ENCODE measurements at regions not wholly inside any gene's neighbourhood (a gene's known extent, or its start where the extent isn't known, plus 50 kb on each side); places are given as distances from the start of the nearest gene placed in this dataset.

DNA sequence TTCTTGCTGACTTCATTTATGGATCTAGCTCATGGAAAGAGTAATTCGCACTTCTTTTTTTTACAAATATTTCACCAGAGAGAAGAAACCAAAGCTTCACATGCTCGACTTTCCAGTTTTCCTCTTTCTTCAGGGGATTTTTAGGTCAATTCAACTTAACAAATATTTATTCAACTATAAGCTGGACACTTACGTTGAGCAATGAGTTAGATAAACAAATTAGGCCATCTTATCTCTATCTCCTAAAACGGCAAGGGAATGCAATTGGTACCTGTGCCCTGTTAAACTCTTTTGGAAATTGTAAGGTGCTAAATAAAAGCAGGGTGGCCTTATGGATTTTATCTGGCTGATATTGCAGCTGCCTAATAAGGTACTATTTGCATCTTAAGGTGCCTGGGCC, 145.1 kb upstream of the RAI14 start:
- Mint-ChIP-seq H3K4me1 (peaks cover 16% of the 10 kb centered on the region), H3K9me3 (no peaks in the 10 kb centered on the region), H3K4me3 (no peak overlapping the region), H3K27me3 (ENCODE audit: insufficient read depth, low read depth, poor library complexity) (peaks cover 3% of the 10 kb centered on the region), H3K36me3 (ENCODE audit: low read depth) (no peaks in the 10 kb centered on the region), H3K27ac (no peak overlapping the region)
- H3K79me2 ChIP-seq (replicated peaks; ENCODE audit: insufficient read depth): no peaks in the 10 kb centered on the region
- H3K4me2 ChIP-seq: no peak overlapping the region
- H3K9me2 ChIP-seq (ENCODE audit: insufficient read depth): peaks cover 12% of the 10 kb centered on the region
- TF ChIP-seq, protein P1, sequence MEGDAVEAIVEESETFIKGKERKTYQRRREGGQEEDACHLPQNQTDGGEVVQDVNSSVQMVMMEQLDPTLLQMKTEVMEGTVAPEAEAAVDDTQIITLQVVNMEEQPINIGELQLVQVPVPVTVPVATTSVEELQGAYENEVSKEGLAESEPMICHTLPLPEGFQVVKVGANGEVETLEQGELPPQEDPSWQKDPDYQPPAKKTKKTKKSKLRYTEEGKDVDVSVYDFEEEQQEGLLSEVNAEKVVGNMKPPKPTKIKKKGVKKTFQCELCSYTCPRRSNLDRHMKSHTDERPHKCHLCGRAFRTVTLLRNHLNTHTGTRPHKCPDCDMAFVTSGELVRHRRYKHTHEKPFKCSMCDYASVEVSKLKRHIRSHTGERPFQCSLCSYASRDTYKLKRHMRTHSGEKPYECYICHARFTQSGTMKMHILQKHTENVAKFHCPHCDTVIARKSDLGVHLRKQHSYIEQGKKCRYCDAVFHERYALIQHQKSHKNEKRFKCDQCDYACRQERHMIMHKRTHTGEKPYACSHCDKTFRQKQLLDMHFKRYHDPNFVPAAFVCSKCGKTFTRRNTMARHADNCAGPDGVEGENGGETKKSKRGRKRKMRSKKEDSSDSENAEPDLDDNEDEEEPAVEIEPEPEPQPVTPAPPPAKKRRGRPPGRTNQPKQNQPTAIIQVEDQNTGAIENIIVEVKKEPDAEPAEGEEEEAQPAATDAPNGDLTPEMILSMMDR (conservative IDR thresholded peaks at IDR 0.05; ENCODE audit: low read depth in 2 of 2): no peak
- TF ChIP-seq STAT1 (IDR thresholded peaks at IDR 0.05; ENCODE audit: unreplicated experiment): no peak
- no peak for TF ChIP-seq EZH2 (IDR thresholded peaks at IDR 0.05; ENCODE audit: low read depth, unreplicated experiment)
- TF ChIP-seq JUNB (IDR thresholded peaks at IDR 0.05; ENCODE audit: unreplicated experiment): no peak
- TF ChIP-seq POLR2AphosphoS5 (IDR thresholded peaks at IDR 0.05; ENCODE audit: low read depth): no peak
- no peak for TF ChIP-seq ZNF114 (CRISPR knock-in tag; IDR thresholded peaks at IDR 0.05)
- TF ChIP-seq CREB1 (CRISPR knock-in tag; IDR thresholded peaks at IDR 0.05; ENCODE audit: low read depth): no peak
- TF ChIP-seq, protein P2, sequence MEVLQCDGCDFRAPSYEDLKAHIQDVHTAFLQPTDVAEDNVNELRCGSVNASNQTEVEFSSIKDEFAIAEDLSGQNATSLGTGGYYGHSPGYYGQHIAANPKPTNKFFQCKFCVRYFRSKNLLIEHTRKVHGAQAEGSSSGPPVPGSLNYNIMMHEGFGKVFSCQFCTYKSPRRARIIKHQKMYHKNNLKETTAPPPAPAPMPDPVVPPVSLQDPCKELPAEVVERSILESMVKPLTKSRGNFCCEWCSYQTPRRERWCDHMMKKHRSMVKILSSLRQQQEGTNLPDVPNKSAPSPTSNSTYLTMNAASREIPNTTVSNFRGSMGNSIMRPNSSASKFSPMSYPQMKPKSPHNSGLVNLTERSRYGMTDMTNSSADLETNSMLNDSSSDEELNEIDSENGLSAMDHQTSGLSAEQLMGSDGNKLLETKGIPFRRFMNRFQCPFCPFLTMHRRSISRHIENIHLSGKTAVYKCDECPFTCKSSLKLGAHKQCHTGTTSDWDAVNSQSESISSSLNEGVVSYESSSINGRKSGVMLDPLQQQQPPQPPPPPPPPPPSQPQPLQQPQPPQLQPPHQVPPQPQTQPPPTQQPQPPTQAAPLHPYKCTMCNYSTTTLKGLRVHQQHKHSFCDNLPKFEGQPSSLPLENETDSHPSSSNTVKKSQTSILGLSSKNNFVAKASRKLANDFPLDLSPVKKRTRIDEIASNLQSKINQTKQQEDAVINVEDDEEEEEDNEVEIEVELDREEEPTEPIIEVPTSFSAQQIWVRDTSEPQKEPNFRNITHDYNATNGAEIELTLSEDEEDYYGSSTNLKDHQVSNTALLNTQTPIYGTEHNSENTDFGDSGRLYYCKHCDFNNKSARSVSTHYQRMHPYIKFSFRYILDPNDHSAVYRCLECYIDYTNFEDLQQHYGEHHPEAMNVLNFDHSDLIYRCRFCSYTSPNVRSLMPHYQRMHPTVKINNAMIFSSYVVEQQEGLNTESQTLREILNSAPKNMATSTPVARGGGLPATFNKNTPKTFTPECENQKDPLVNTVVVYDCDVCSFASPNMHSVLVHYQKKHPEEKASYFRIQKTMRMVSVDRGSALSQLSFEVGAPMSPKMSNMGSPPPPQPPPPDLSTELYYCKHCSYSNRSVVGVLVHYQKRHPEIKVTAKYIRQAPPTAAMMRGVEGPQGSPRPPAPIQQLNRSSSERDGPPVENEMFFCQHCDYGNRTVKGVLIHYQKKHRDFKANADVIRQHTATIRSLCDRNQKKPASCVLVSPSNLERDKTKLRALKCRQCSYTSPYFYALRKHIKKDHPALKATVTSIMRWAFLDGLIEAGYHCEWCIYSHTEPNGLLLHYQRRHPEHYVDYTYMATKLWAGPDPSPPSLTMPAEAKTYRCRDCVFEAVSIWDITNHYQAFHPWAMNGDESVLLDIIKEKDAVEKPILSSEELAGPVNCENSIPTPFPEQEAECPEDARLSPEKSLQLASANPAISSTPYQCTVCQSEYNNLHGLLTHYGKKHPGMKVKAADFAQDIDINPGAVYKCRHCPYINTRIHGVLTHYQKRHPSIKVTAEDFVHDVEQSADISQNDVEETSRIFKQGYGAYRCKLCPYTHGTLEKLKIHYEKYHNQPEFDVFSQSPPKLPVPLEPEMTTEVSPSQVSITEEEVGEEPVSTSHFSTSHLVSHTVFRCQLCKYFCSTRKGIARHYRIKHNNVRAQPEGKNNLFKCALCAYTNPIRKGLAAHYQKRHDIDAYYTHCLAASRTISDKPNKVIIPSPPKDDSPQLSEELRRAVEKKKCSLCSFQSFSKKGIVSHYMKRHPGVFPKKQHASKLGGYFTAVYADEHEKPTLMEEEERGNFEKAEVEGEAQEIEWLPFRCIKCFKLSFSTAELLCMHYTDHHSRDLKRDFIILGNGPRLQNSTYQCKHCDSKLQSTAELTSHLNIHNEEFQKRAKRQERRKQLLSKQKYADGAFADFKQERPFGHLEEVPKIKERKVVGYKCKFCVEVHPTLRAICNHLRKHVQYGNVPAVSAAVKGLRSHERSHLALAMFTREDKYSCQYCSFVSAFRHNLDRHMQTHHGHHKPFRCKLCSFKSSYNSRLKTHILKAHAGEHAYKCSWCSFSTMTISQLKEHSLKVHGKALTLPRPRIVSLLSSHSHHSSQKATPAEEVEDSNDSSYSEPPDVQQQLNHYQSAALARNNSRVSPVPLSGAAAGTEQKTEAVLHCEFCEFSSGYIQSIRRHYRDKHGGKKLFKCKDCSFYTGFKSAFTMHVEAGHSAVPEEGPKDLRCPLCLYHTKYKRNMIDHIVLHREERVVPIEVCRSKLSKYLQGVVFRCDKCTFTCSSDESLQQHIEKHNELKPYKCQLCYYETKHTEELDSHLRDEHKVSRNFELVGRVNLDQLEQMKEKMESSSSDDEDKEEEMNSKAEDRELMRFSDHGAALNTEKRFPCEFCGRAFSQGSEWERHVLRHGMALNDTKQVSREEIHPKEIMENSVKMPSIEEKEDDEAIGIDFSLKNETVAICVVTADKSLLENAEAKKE (CRISPR knock-in tag; IDR thresholded peaks at IDR 0.05): no peak
- TF ChIP-seq, protein P3, sequence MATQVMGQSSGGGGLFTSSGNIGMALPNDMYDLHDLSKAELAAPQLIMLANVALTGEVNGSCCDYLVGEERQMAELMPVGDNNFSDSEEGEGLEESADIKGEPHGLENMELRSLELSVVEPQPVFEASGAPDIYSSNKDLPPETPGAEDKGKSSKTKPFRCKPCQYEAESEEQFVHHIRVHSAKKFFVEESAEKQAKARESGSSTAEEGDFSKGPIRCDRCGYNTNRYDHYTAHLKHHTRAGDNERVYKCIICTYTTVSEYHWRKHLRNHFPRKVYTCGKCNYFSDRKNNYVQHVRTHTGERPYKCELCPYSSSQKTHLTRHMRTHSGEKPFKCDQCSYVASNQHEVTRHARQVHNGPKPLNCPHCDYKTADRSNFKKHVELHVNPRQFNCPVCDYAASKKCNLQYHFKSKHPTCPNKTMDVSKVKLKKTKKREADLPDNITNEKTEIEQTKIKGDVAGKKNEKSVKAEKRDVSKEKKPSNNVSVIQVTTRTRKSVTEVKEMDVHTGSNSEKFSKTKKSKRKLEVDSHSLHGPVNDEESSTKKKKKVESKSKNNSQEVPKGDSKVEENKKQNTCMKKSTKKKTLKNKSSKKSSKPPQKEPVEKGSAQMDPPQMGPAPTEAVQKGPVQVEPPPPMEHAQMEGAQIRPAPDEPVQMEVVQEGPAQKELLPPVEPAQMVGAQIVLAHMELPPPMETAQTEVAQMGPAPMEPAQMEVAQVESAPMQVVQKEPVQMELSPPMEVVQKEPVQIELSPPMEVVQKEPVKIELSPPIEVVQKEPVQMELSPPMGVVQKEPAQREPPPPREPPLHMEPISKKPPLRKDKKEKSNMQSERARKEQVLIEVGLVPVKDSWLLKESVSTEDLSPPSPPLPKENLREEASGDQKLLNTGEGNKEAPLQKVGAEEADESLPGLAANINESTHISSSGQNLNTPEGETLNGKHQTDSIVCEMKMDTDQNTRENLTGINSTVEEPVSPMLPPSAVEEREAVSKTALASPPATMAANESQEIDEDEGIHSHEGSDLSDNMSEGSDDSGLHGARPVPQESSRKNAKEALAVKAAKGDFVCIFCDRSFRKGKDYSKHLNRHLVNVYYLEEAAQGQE (IDR thresholded peaks at IDR 0.05; ENCODE audit: unreplicated experiment): no peak
- TF ChIP-seq EZH2phosphoT487 (IDR thresholded peaks at IDR 0.05; ENCODE audit: unreplicated experiment): no peak
- TF ChIP-seq NANOG (IDR thresholded peaks at IDR 0.05; ENCODE audit: borderline replicate concordance): no peak
- TF ChIP-seq, protein P4, sequence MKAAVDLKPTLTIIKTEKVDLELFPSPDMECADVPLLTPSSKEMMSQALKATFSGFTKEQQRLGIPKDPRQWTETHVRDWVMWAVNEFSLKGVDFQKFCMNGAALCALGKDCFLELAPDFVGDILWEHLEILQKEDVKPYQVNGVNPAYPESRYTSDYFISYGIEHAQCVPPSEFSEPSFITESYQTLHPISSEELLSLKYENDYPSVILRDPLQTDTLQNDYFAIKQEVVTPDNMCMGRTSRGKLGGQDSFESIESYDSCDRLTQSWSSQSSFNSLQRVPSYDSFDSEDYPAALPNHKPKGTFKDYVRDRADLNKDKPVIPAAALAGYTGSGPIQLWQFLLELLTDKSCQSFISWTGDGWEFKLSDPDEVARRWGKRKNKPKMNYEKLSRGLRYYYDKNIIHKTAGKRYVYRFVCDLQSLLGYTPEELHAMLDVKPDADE (IDR thresholded peaks at IDR 0.05): no peak
- TF ChIP-seq ZNF331 (CRISPR knock-in tag; IDR thresholded peaks at IDR 0.05; ENCODE audit: low read depth): no peak
- no peak overlapping the region for H3K4me3 ChIP-seq
- H4K20me1 ChIP-seq (replicated peaks; ENCODE audit: insufficient read depth): no peaks in the 10 kb centered on the region
- H2AFZ ChIP-seq: no peak overlapping the region
- H3K27me3 ChIP-seq (ENCODE audit: insufficient read depth): no peaks in the 10 kb centered on the region
- DNase-seq (ENCODE audit: low spot score) (no peak), ATAC-seq (no peak)
- H3K36me3 ChIP-seq (ENCODE audit: insufficient read depth): no peaks in the 10 kb centered on the region
- H3F3A ChIP-seq (replicated peaks; ENCODE audit: low read depth): no peaks in the 10 kb centered on the region
- peaks cover 14% of the 10 kb centered on the region for H3K4me1 ChIP-seq (ENCODE audit: insufficient read depth)
- H3K27ac ChIP-seq (ENCODE audit: low read depth): no peak overlapping the region

All from GM23338 (cell line).